ENCODE measurements at regions not wholly inside any gene's neighbourhood (a gene's known extent, or its start where the extent isn't known, plus 50 kb on each side); places are given as distances from the start of the nearest gene placed in this dataset.
"Not testable (repeated sequence)": the region's sequence is repeated elsewhere in the genome, so short reads cannot be mapped to it uniquely, and the experiment has no call there.

- H3K4me1 ChIP-seq = no peaks in the 10 kb centered on the region
- TF ChIP-seq POLR2A (IDR thresholded peaks at IDR 0.05) = no peak
- TF ChIP-seq POLR2AphosphoS5 (IDR thresholded peaks at IDR 0.05) = no peak
- TF ChIP-seq, protein P1, sequence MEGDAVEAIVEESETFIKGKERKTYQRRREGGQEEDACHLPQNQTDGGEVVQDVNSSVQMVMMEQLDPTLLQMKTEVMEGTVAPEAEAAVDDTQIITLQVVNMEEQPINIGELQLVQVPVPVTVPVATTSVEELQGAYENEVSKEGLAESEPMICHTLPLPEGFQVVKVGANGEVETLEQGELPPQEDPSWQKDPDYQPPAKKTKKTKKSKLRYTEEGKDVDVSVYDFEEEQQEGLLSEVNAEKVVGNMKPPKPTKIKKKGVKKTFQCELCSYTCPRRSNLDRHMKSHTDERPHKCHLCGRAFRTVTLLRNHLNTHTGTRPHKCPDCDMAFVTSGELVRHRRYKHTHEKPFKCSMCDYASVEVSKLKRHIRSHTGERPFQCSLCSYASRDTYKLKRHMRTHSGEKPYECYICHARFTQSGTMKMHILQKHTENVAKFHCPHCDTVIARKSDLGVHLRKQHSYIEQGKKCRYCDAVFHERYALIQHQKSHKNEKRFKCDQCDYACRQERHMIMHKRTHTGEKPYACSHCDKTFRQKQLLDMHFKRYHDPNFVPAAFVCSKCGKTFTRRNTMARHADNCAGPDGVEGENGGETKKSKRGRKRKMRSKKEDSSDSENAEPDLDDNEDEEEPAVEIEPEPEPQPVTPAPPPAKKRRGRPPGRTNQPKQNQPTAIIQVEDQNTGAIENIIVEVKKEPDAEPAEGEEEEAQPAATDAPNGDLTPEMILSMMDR (IDR thresholded peaks at IDR 0.05) = no peak
- no peaks in the 10 kb centered on the region for H3K36me3 ChIP-seq
- H3K4me3 ChIP-seq = no peak overlapping the region
- H3K27me3 ChIP-seq = no peaks in the 10 kb centered on the region
- H3K9me3 ChIP-seq = peaks cover 0 to 9% of the 10 kb centered on the region in 2 donors
- H3K27ac ChIP-seq = no peak overlapping the region
- DNase-seq (ENCODE audit: low spot score in 2 of 2) = no peak
- intact Hi-C loops (cut with DNase I; ENCODE audit: low total_unique reads) = no loop called here
These were observed 587.2 kb upstream of the KLHL4 start for GRCh38 chrX:86930419-86930818.

DNA sequence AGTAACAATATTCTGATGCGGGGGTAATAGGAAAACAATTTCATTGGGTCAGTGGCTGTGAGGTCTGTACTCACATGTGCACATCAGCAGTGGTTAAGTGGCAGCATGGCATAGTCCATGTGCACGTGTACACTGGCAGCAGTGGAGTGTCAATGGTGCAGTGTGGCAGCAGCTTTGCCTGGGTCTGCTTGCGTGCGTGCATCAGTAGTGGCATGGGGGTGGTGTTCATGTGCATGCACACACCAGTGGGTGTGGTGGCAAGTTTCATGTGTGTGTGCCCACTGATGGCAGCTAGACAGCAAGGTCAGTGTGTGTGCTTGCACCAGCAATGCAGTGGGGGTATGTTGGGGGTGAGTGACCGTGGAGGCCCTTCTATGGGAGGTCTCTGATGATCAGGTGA, 581.6 kb upstream of the KLHL4 start:
- TF ChIP-seq POLR2AphosphoS5 (IDR thresholded peaks at IDR 0.05) (no peak), POLR2A (IDR thresholded peaks at IDR 0.05) (no peak)
- TF ChIP-seq, protein P1 (IDR thresholded peaks at IDR 0.05) = no peak
- peaks cover 0 to 9% of the 10 kb centered on the region in 2 donors for H3K9me3 ChIP-seq
- no peak for DNase-seq (ENCODE audit: low spot score in 2 of 2)
- no peak overlapping the region for H3K4me3 ChIP-seq
- H3K36me3 ChIP-seq = no peaks in the 10 kb centered on the region
- H3K27me3 ChIP-seq = peaks cover 0 to 18% of the 10 kb centered on the region in 2 donors
- no peak overlapping the region for H3K27ac ChIP-seq
- intact Hi-C loops (cut with DNase I; ENCODE audit: low total_unique reads) = no loop called here
- H3K4me1 ChIP-seq = no peaks in the 10 kb centered on the region

DNA sequence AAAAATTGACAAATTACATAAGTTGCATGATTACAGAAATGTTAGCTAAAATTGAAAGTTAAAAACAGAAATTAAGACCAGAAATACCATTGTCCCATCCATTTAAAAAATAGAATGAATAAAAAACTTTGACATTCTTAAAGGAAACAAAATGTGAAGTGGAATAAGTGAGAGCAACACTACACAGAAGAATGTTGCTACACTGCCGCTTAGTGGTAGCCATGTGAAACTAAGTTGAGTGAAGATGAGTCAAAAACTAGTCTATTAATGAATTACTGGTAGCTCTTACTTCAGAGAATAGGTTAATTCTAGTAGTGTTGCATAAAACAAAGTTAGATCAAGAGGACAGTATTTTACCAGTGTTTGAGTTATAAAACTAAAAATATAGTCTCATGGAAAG, 571.0 kb upstream of the KLHL4 start:
- TF ChIP-seq, protein P1 (IDR thresholded peaks at IDR 0.05) = peak in 2 of 3 donors; percentile 19 to 20
- TF ChIP-seq POLR2AphosphoS5 (IDR thresholded peaks at IDR 0.05) = no peak
- DNase-seq (ENCODE audit: low spot score in 2 of 2) = no peak
- no peaks in the 10 kb centered on the region for H3K4me1 ChIP-seq
- peaks cover 0 to 4% of the 10 kb centered on the region in 2 donors for H3K27me3 ChIP-seq
- H3K4me3 ChIP-seq = no peak overlapping the region
- no peaks in the 10 kb centered on the region for H3K36me3 ChIP-seq
- no peaks in the 10 kb centered on the region for H3K9me3 ChIP-seq
- intact Hi-C loops (cut with DNase I; ENCODE audit: low total_unique reads) = no loop called here
- no peak overlapping the region for H3K27ac ChIP-seq

DNA sequence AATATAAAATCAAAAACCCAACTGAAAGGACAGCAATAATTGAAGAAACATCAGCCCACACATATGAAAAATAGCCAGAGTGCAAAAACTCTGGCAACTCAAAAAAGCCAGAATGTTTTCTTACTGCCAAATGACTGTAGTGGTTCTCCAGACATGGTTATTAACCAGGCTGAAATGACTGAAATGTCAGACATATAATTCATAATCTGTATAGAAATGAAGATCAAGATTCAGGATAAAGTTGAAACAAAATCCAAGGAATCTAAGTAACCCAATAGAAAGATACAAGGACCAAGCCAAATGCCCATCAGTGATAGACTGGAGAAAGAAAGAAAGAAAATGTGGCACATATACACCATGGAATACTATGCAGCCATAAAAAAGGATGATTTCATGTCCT, 553.3 kb upstream of the KLHL4 start:
- no peak overlapping the region for H3K4me3 ChIP-seq
- H3K27ac ChIP-seq = no peak overlapping the region
- no peaks in the 10 kb centered on the region for H3K36me3 ChIP-seq
- DNase-seq (ENCODE audit: low spot score in 2 of 2) = no peak
- TF ChIP-seq POLR2A (IDR thresholded peaks at IDR 0.05) = no peak
- TF ChIP-seq, protein P1 (IDR thresholded peaks at IDR 0.05) = no peak
- TF ChIP-seq POLR2AphosphoS5 (IDR thresholded peaks at IDR 0.05) = no peak
- intact Hi-C loops (cut with DNase I; ENCODE audit: low total_unique reads) = no loop called here
- peaks cover 0 to 18% of the 10 kb centered on the region in 2 donors for H3K9me3 ChIP-seq
- H3K4me1 ChIP-seq = no peaks in the 10 kb centered on the region
- peaks cover 0 to 34% of the 10 kb centered on the region in 2 donors for H3K27me3 ChIP-seq

DNA sequence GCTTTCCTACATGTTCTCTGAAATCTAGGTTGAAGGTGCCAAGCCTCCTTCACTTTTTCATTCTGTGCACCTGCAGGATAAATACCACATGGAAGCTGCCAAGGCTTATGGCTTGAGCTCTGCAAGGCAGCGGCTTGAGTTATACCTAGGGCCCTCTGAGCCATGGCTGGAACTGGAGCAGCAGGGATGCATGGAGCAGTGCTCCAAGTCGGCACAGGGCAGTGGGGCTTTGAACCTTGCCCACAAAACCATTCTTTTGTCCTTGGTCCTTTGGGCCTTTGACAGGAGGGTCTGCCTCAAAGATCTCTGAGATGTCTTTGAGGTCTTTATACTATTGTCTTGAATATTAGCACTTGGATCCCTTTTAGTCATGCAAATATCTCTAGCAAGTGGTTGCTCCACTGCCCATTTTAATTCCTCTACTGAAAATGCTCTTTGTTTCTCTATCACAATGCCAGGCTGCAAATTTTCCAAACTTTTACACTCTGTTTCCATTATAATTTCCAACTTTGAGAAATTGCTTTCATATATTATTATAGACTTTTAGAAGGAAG, 536.2 kb upstream of the KLHL4 start:
- intact Hi-C loops (cut with DNase I; ENCODE audit: low total_unique reads) = no loop called here
- Histone ChIP-seq H3K36me3 (no peaks in the 10 kb centered on the region), H3K9me3 (no peaks in the 10 kb centered on the region), H3K4me1 (no peaks in the 10 kb centered on the region), H3K27me3 (no peaks in the 10 kb centered on the region), H3K27ac (no peak overlapping the region), H3K4me3 (no peak overlapping the region)
- TF ChIP-seq POLR2A (IDR thresholded peaks at IDR 0.05) = no peak
- TF ChIP-seq, protein P1 (IDR thresholded peaks at IDR 0.05) = no peak
- no peak for TF ChIP-seq POLR2AphosphoS5 (IDR thresholded peaks at IDR 0.05)
- DNase-seq (ENCODE audit: low spot score in 2 of 2) = no peak

GRCh38 chrX:86987351-86987750, 530.3 kb upstream of the KLHL4 start:
- H3K4me3 ChIP-seq; H3K36me3 ChIP-seq; H3K9me3 ChIP-seq; H3K27ac ChIP-seq; H3K27me3 ChIP-seq; H3K4me1 ChIP-seq; intact Hi-C loops (cut with DNase I; ENCODE audit: low total_unique reads); DNase-seq (ENCODE audit: low spot score in 2 of 2): not testable (repeated sequence)

Data from breast epithelium (tissue), 4 donors.